Endothelial cell of umbilical vein (primary cell): ENCODE measurements at regions not wholly inside any gene's neighbourhood (a gene's known extent, or its start where the extent isn't known, plus 50 kb on each side); places are given as distances from the start of the nearest gene placed in this dataset.

ENCODE experiments used
- BruUV-seq: library from RNA; stranded (reverse); fragments of 400-500 nt; replicated peaks from 2 replicates; lab custom pipeline; 2021; lab: Mats Ljungman, UMichigan
- CTCF ChIA-PET: fragments of 300-600, 350-600 bp; sonication (Branson Sonifier 250); formaldehyde crosslinking; loops from one replicate; lab custom pipeline; 2021; ENCODE audit warnings: antibody characterized with exemption, inconsistent platforms; lab: Charles Lee
- POLR2A ChIA-PET: fragments of 300-600, 350-600 bp; sonication (Branson Sonifier 250); formaldehyde crosslinking; loops from one replicate; lab custom pipeline; 2021; ENCODE audit warnings: antibody characterized with exemption, inconsistent platforms; lab: Charles Lee
- DNase-seq: peaks from one replicate; pipeline ENCODE4 v3.0.0-alpha.2; 2011; ENCODE audit warnings: low read depth, low spot score
- FAIRE-seq: peaks from 2 replicates; lab custom pipeline; 2011; peaks lifted over from hg19 to GRCh38; lab: Jason Lieb, UNC
- H2AFZ ChIP-seq: 2 replicates; pipeline ENCODE4 v1.6.0; 2012; ENCODE audit warnings: low read depth, low read length, control low read depth, inconsistent platforms
- H3K27ac ChIP-seq: 2 replicates; pipeline ENCODE4 v1.5.1; 2011; ENCODE audit warnings: low read depth, mild to moderate bottlenecking, control low read depth, low read length, moderate library complexity; ENCODE audit not compliant: insufficient read depth
- H3K27me3 ChIP-seq, 2 experiments: 2 replicates each; pipeline versions ENCODE4 v1.6.0 to v1.6.1; 2011; ENCODE audit warnings: low read length in 2 of 2, mixed read lengths in 1 of 2; ENCODE audit not compliant: control insufficient read depth in 2 of 2, insufficient read depth in 2 of 2
- H3K36me3 ChIP-seq, 2 experiments: 2 replicates in 1 of 2; 3 replicates in 1 of 2; pipeline ENCODE4 v1.5.1; 2011; ENCODE audit warnings: low read length in 2 of 2, mild to moderate bottlenecking in 1 of 2, moderate library complexity in 1 of 2; ENCODE audit not compliant: control insufficient read depth in 2 of 2, insufficient read depth in 2 of 2; ENCODE audit errors: extremely low read depth in 1 of 2
- H3K4me1 ChIP-seq: 3 replicates; pipeline ENCODE4 v1.5.1; 2011; ENCODE audit warnings: mild to moderate bottlenecking, low read length; ENCODE audit not compliant: control insufficient read depth, insufficient read depth; ENCODE audit errors: extremely low read depth
- H3K4me2 ChIP-seq: 2 replicates; pipeline ENCODE4 v1.6.1; 2011; ENCODE audit warnings: low read length, control low read depth, mixed read lengths; ENCODE audit not compliant: insufficient read depth
- H3K4me3 ChIP-seq, 3 experiments: fragments of 200-600 bp in 1 of 3; sonication (generic), shearing (Covaris generic) in 1 of 3; replicated peaks in 1 of 3; 2 replicates each; pipeline ENCODE4 v1.5.1; 2011 to 2016; ENCODE audit warnings: control low read depth in 3 of 3, low read length in 3 of 3, mild to moderate bottlenecking in 2 of 3, inconsistent platforms in 1 of 3, low read depth in 1 of 3, moderate library complexity in 1 of 3; ENCODE audit not compliant: insufficient read depth in 1 of 3
- H3K79me2 ChIP-seq: 2 replicates; pipeline ENCODE4 v1.6.0; 2012; ENCODE audit warnings: low read length, inconsistent platforms; ENCODE audit not compliant: control insufficient read depth, insufficient read depth
- H3K9ac ChIP-seq: replicated peaks from 2 replicates; pipeline ENCODE3; 2011; ENCODE audit warnings: low read length, control low read depth; ENCODE audit not compliant: insufficient read depth; ENCODE audit errors: extremely low read depth
- H3K9me1 ChIP-seq: replicated peaks from 3 replicates; pipeline ENCODE4 v1.6.0; 2011; ENCODE audit warnings: mild to moderate bottlenecking, low read length; ENCODE audit not compliant: control insufficient read depth, insufficient read depth; ENCODE audit errors: extremely low read depth
- H3K9me3 ChIP-seq: replicated peaks from 2 replicates; pipeline ENCODE4 v1.5.1; 2012; ENCODE audit warnings: low read length, inconsistent platforms; ENCODE audit not compliant: control insufficient read depth, insufficient read depth
- H4K20me1 ChIP-seq: replicated peaks from 2 replicates; pipeline ENCODE3; 2011; ENCODE audit warnings: mild to moderate bottlenecking, low read length; ENCODE audit not compliant: control insufficient read depth, insufficient read depth; ENCODE audit errors: extremely low read depth
- CTCF ChIP-seq, 2 donors: IDR thresholded peaks; 1 replicate in 1 of 2; 2 replicates in 1 of 2; pipeline ENCODE4 v1.5.1; 2011; ENCODE audit warnings: low read length in 2 of 2, mild to moderate bottlenecking in 2 of 2, moderate library complexity in 2 of 2, control low read depth in 1 of 2, inconsistent platforms in 1 of 2, low read depth in 1 of 2; ENCODE audit not compliant: insufficient read depth in 1 of 2; ENCODE audit errors: extremely low read depth in 1 of 2
- EZH2 ChIP-seq: IDR thresholded peaks from 2 replicates; pipeline ENCODE4 v1.6.1; 2012; ENCODE audit warnings: borderline replicate concordance, low read depth, mild to moderate bottlenecking, moderate library complexity, low read length, inconsistent platforms; ENCODE audit not compliant: severe bottlenecking
- FOS ChIP-seq: IDR thresholded peaks from 2 replicates; pipeline ENCODE4 v1.6.1; 2011; ENCODE audit warnings: mild to moderate bottlenecking, low read length, moderate library complexity, borderline replicate concordance; ENCODE audit not compliant: insufficient read depth
- GATA2 ChIP-seq: IDR thresholded peaks from 2 replicates; pipeline ENCODE4 v1.7.0; 2011; ENCODE audit warnings: low read depth, mild to moderate bottlenecking, moderate library complexity, mixed read lengths, low read length; ENCODE audit not compliant: insufficient read length, insufficient read depth
- JUN ChIP-seq: IDR thresholded peaks from 2 replicates; pipeline ENCODE4 v1.6.1; 2011; ENCODE audit warnings: borderline replicate concordance, low read depth; ENCODE audit not compliant: insufficient read length, insufficient read depth
- MAX ChIP-seq: IDR thresholded peaks from 2 replicates; pipeline ENCODE4 v1.6.1; 2011; ENCODE audit not compliant: insufficient read depth, insufficient read length
- MYC ChIP-seq: IDR thresholded peaks from one replicate; pipeline ENCODE4 v1.6.1; 2011; ENCODE audit warnings: mild to moderate bottlenecking, low read depth, low read length
- POLR2A ChIP-seq: IDR thresholded peaks from 2 replicates; pipeline ENCODE4 v1.6.1; 2012; ENCODE audit warnings: low read depth, mild to moderate bottlenecking, control low read depth, low read length
- POLR2AphosphoS5 ChIP-seq: IDR thresholded peaks from 2 replicates; pipeline ENCODE4 v1.6.1; 2012; ENCODE audit warnings: low read depth, mild to moderate bottlenecking, control low read depth, low read length, moderate library complexity; ENCODE audit not compliant: insufficient read depth
- dilution Hi-C: fragments of 300-500 bp; cut with MboI; formaldehyde crosslinking; loops from one replicate; pipeline ENCODE4 v1.15.0; 2019; ENCODE audit warnings: low sequenced_read_pairs; ENCODE audit not compliant: extremely low pct_ligation_motif_present
- intact Hi-C: fragments of 100-400 bp; cut with micrococcal nuclease; formaldehyde crosslinking; loops from one replicate; pipeline ENCODE4 v1.10.0; 2022

GRCh38 chr3:28840976-28841376 is 439.9 kb upstream of the RBMS3 start:
- Histone ChIP-seq H3K9me3 (no peaks in the 10 kb centered on the region), H3K9ac (no peak overlapping the region), H3K9me1 (no peaks in the 10 kb centered on the region), H3K4me2 (no peak overlapping the region), H3K79me2 (no peaks in the 10 kb centered on the region), H3K36me3 (no peaks in the 10 kb centered on the region), H3K4me1 (no peaks in the 10 kb centered on the region), H4K20me1 (no peaks in the 10 kb centered on the region), H2AFZ (no peak overlapping the region), H3K27me3 (peaks cover 0 to 2% of the 10 kb centered on the region in 2 experiments), H3K27ac (no peak overlapping the region), H3K4me3 (no peak overlapping the region)
- DNase-seq: no peak
- ChIA-PET CTCF (interaction anchor here (1.0 to 1.6 kb wide), 2 partner anchors 173 to 225 kb away, joined by 3 to 7 read pairs; no protein-coding TSS in a partner anchor), POLR2A (no interaction called here)
- intact Hi-C loops (no loop called here), dilution Hi-C loops (no loop called here)
- TF ChIP-seq JUN: no peak
- TF ChIP-seq GATA2: no peak
- FAIRE-seq: no peak
- BruUV-seq: no TSS peak

- H3K9ac ChIP-seq: no peak overlapping the region
- no peaks in the 10 kb centered on the region for H3K4me1 ChIP-seq
- no peaks in the 10 kb centered on the region for H4K20me1 ChIP-seq
- TF ChIP-seq GATA2 (no peak), POLR2A (no peak), POLR2AphosphoS5 (no peak), EZH2 (no peak), MAX (no peak), CTCF (IDR thresholded peaks at IDR 0.05; ENCODE audit: extremely low read depth in 1 of 2, insufficient read depth in 1 of 2, low read depth in 1 of 2, low read length in 2 of 2) (no peak), MYC (no peak), FOS (no peak), JUN (no peak)
- H3K4me3 ChIP-seq: no peak overlapping the region
- dilution Hi-C loops: no loop called here
- H3K79me2 ChIP-seq: no peaks in the 10 kb centered on the region
- H3K27me3 ChIP-seq: peaks cover 0 to 1% of the 10 kb centered on the region in 2 experiments
- H3K9me1 ChIP-seq: no peaks in the 10 kb centered on the region
- DNase-seq (no peak), FAIRE-seq (no peak)
- H3K36me3 ChIP-seq: no peaks in the 10 kb centered on the region
- no peak overlapping the region for H2AFZ ChIP-seq
- ChIA-PET CTCF (interaction anchor here (1.0 to 1.6 kb wide), 2 partner anchors 174 to 225 kb away, joined by 3 to 7 read pairs; no protein-coding TSS in a partner anchor), POLR2A (no interaction called here)
- H3K4me2 ChIP-seq: no peak overlapping the region
- H3K27ac ChIP-seq: no peak overlapping the region
- intact Hi-C loops: no loop called here
- H3K9me3 ChIP-seq: no peaks in the 10 kb centered on the region
- BruUV-seq: no TSS peak
These were observed 439.4 kb upstream of the RBMS3 start for GRCh38 chr3:28841441-28841840.
